HEK293T (cell line): ENCODE measurements at regions not wholly inside any gene's neighbourhood (a gene's known extent, or its start where the extent isn't known, plus 50 kb on each side); places are given as distances from the start of the nearest gene placed in this dataset.

Source experiments
- ELF4 ChIP-seq: fragments of 450-650 bp; IDR thresholded peaks from 2 replicates; pipeline ENCODE4 v1.6.1; 2017; ENCODE audit warnings: antibody characterized with exemption
- FOXK2 ChIP-seq: fragments of 450-650 bp; IDR thresholded peaks from 2 replicates; pipeline ENCODE4 v1.6.1; 2016; ENCODE audit warnings: mild to moderate bottlenecking
- FOXM1 ChIP-seq: fragments of 450-650 bp; IDR thresholded peaks from 2 replicates; pipeline ENCODE4 v1.6.1; 2017; ENCODE audit warnings: mild to moderate bottlenecking, borderline replicate concordance
- HDGF ChIP-seq: fragments of 450-650 bp; IDR thresholded peaks from 2 replicates; pipeline ENCODE4 v1.6.1; 2017; ENCODE audit warnings: antibody characterized with exemption, borderline replicate concordance
- L3MBTL2 ChIP-seq: fragments of 450-650 bp; conservative IDR thresholded peaks from 2 replicates; pipeline ENCODE4 v1.6.1; 2016; ENCODE audit warnings: mild to moderate bottlenecking
- LEF1 ChIP-seq: fragments of 450-650 bp; IDR thresholded peaks from 2 replicates; pipeline ENCODE4 v1.6.1; 2017; ENCODE audit warnings: mild to moderate bottlenecking, borderline replicate concordance
- NFRKB ChIP-seq: fragments of 450-650 bp; IDR thresholded peaks from 2 replicates; pipeline ENCODE4 v1.6.1; 2016; ENCODE audit warnings: mild to moderate bottlenecking, moderate library complexity
- SP1 ChIP-seq: fragments of 450-650 bp; IDR thresholded peaks from 2 replicates; pipeline ENCODE4 v1.6.1; 2017

GRCh38 chr20:39645131-39645530 lies 683.0 kb downstream of the DHX35 start:
- TF ChIP-seq ELF4, result no peak
- TF ChIP-seq L3MBTL2, result no peak
- TF ChIP-seq LEF1, result no peak
- no peak for TF ChIP-seq SP1
- TF ChIP-seq NFRKB, result no peak
- no peak for TF ChIP-seq FOXK2
- TF ChIP-seq FOXM1, result no peak
- no peak for TF ChIP-seq HDGF
